ENCODE measurements at regions not wholly inside any gene's neighbourhood (a gene's known extent, or its start where the extent isn't known, plus 50 kb on each side); places are given as distances from the start of the nearest gene placed in this dataset.

GRCh38 chr10:84683550-84683949, 355.2 kb downstream of the CCSER2 start:
- no peak overlapping the region for H4K91ac ChIP-seq (ENCODE audit: insufficient read length, low read depth, low read length)
- H3K4me3 Mint-ChIP-seq, result no peak overlapping the region
- no peak overlapping the region for H3K4ac ChIP-seq (ENCODE audit: low read depth, low read length)
- no peaks in the 10 kb centered on the region for H4K20me1 ChIP-seq (ENCODE audit: control insufficient read depth, insufficient read depth, insufficient read length)
- H3K4me1 ChIP-seq (ENCODE audit: insufficient read depth, low read length), result no peaks in the 10 kb centered on the region
- TF ChIP-seq, protein P1, sequence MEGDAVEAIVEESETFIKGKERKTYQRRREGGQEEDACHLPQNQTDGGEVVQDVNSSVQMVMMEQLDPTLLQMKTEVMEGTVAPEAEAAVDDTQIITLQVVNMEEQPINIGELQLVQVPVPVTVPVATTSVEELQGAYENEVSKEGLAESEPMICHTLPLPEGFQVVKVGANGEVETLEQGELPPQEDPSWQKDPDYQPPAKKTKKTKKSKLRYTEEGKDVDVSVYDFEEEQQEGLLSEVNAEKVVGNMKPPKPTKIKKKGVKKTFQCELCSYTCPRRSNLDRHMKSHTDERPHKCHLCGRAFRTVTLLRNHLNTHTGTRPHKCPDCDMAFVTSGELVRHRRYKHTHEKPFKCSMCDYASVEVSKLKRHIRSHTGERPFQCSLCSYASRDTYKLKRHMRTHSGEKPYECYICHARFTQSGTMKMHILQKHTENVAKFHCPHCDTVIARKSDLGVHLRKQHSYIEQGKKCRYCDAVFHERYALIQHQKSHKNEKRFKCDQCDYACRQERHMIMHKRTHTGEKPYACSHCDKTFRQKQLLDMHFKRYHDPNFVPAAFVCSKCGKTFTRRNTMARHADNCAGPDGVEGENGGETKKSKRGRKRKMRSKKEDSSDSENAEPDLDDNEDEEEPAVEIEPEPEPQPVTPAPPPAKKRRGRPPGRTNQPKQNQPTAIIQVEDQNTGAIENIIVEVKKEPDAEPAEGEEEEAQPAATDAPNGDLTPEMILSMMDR (conservative IDR thresholded peaks at IDR 0.05), result no peak
- H2BK120ac ChIP-seq (ENCODE audit: low read depth, low read length, poor library complexity, severe bottlenecking), result no peak overlapping the region
- H3K18ac ChIP-seq (ENCODE audit: insufficient read length, low read depth, low read length), result no peak overlapping the region
- no peak overlapping the region for H3K9ac ChIP-seq (ENCODE audit: extremely low read depth, insufficient read length, low read length)
- DNase-seq, result no peak
- H4K5ac ChIP-seq (ENCODE audit: insufficient read length, low read depth, low read length), result no peak overlapping the region
- no peak overlapping the region for H4K8ac ChIP-seq (replicated peaks; ENCODE audit: insufficient read length, low read depth, low read length)
- H3K79me1 ChIP-seq (ENCODE audit: insufficient read depth, low read depth, low read length, poor library complexity, severe bottlenecking), result no peaks in the 10 kb centered on the region
- H3K4me2 ChIP-seq (ENCODE audit: insufficient read depth, insufficient read length, low read length), result no peak overlapping the region
- WGBS (ENCODE audit: extremely low coverage, insufficient read length, low lambda C conversion rate), result no CpG with 5 or more reads among the region's 2 CpGs
- H3K56ac ChIP-seq (ENCODE audit: insufficient read length, low read depth, low read length), result no peak overlapping the region
- H2BK15ac ChIP-seq (ENCODE audit: low read depth, low read length), result no peak overlapping the region
- H2BK20ac ChIP-seq (ENCODE audit: low read depth, low read length, poor library complexity, severe bottlenecking), result no peak overlapping the region
- no peaks in the 10 kb centered on the region for H3K79me2 ChIP-seq (ENCODE audit: insufficient read depth, low read length)
- H3K27ac ChIP-seq (ENCODE audit: insufficient read length, low read depth, low read length), result no peak overlapping the region
- H2BK12ac ChIP-seq (ENCODE audit: insufficient read length, low read depth, low read length), result no peak overlapping the region
- H3K23ac ChIP-seq (ENCODE audit: insufficient read length, low read depth, low read length), result no peak overlapping the region
- H3K14ac ChIP-seq (ENCODE audit: insufficient read depth, low read length), result no peak overlapping the region
- H3K4me1 Mint-ChIP-seq, result no peaks in the 10 kb centered on the region
- no peak overlapping the region for H3T11ph ChIP-seq (ENCODE audit: low read length)
- no peak overlapping the region for H2AFZ ChIP-seq (ENCODE audit: low read length)
- H3K27me3 Mint-ChIP-seq (ENCODE audit: low read depth), result no peaks in the 10 kb centered on the region; the same call in 1 of the 2 replicates
- H2AK5ac ChIP-seq (ENCODE audit: insufficient read length, low read length), result no peak overlapping the region
- peaks cover 0 to 10% (median 5%) of the 10 kb centered on the region in 3 experiments; a peak in 2 of 7 replicates for H3K36me3 Mint-ChIP-seq (ENCODE audit: insufficient read depth in 1 of 3, low read depth in 3 of 3)
- no peaks in the 10 kb centered on the region for H3K9me3 ChIP-seq (ENCODE audit: control insufficient read depth, low read depth, low read length)
- peaks cover 8 to 9% of the 10 kb centered on the region in 2 experiments; a peak in 4 of 5 replicates for H3K9me3 Mint-ChIP-seq
- H2BK5ac ChIP-seq (ENCODE audit: insufficient read length, low read length), result no peak overlapping the region
- peak overlapping the region in 1 of 3 experiments; percentile 8; a peak in 1 of 7 replicates for H3K27ac Mint-ChIP-seq
- no peaks in the 10 kb centered on the region for H3K23me2 ChIP-seq (ENCODE audit: insufficient read length, low read depth, low read length, poor library complexity, severe bottlenecking)
- no peaks in the 10 kb centered on the region for H3K27me3 ChIP-seq (ENCODE audit: insufficient read depth, low read length)

Measured in H9 (cell line).